T-helper 17 cell (primary cell): ENCODE measurements at regions not wholly inside any gene's neighbourhood (a gene's known extent, or its start where the extent isn't known, plus 50 kb on each side); places are given as distances from the start of the nearest gene placed in this dataset.
A peak's percentile ranks its signal among the peaks of the same experiment; 100 is the strongest.

ENCODE experiments used
- ATAC-seq: fragments of 150-1000 bp; cut with Tn5 transposase; 2 replicates; pipeline ENCODE4 v1.10.0; 2021; ENCODE audit warnings: mild to moderate bottlenecking, moderate library complexity
- DNase-seq, 3 donors: peaks; one replicate each; pipeline versions ENCODE4 v3.0.0 to v3.0.0-alpha.2; 2020 to 2021
- H3K9me3 ChIP-seq: one replicate; pipeline ENCODE4 v1.7.0; 2013; ENCODE audit warnings: low read length, mild to moderate bottlenecking; ENCODE audit not compliant: control insufficient read depth, poor library complexity, severe bottlenecking
- H3K27ac Mint-ChIP-seq: one replicate; pipeline ENCODE4 v1.8.0; 2022; ENCODE audit warnings: mild to moderate bottlenecking, moderate library complexity, mixed read lengths
- H3K27me3 Mint-ChIP-seq: one replicate; pipeline ENCODE4 v1.8.0; 2022; ENCODE audit warnings: mixed read lengths
- H3K36me3 Mint-ChIP-seq: one replicate; pipeline ENCODE4 v1.8.0; 2022; ENCODE audit warnings: low read depth, mixed read lengths
- H3K4me1 Mint-ChIP-seq: one replicate; pipeline ENCODE4 v1.8.0; 2022; ENCODE audit warnings: mild to moderate bottlenecking, mixed read lengths
- H3K4me3 Mint-ChIP-seq: one replicate; pipeline ENCODE4 v1.8.0; 2022; ENCODE audit warnings: mild to moderate bottlenecking, moderate library complexity, mixed read lengths

DNA sequence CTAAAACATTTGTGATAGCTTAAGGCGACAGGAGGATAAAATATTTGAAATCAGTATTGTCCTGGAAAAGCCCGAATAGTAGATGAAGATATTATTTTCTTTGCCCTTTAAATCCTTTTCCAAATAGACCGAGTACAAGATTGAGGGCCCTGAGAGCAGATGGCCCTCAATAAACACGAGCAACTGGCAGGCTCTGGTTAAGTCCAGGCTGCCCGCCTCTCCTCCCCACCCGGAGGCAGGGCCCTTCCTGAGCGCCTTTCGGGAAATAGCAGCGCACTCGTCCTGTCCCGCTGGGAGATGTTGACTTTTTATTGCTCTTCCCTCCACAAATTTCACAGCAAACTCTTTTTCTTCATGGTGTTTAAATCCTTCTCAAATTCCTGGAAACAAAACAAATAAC lies 50.8 kb upstream of the MAX start:
- no peaks in the 10 kb centered on the region for H3K9me3 ChIP-seq
- ATAC-seq (no peak), DNase-seq (no peak)
- no peak overlapping the region for H3K27ac Mint-ChIP-seq
- peaks cover 7% of the 10 kb centered on the region for H3K27me3 Mint-ChIP-seq
- peaks cover 2% of the 10 kb centered on the region for H3K36me3 Mint-ChIP-seq
- H3K4me3 Mint-ChIP-seq = no peak overlapping the region
- no peaks in the 10 kb centered on the region for H3K4me1 Mint-ChIP-seq

GRCh38 chr14:65156568-65157366 lies 54.5 kb upstream of the MAX start:
- H3K27me3 Mint-ChIP-seq = no peaks in the 10 kb centered on the region
- no peaks in the 10 kb centered on the region for H3K9me3 ChIP-seq
- no peak overlapping the region for H3K4me3 Mint-ChIP-seq
- no peaks in the 10 kb centered on the region for H3K36me3 Mint-ChIP-seq
- H3K27ac Mint-ChIP-seq = no peak overlapping the region
- H3K4me1 Mint-ChIP-seq = peaks cover 4% of the 10 kb centered on the region
- DNase-seq (no peak), ATAC-seq (no peak)

GRCh38 chr14:65159281-65160062 lies 57.2 kb upstream of the MAX start:
- H3K9me3 ChIP-seq = no peaks in the 10 kb centered on the region
- no peak for DNase-seq
- H3K36me3 Mint-ChIP-seq = no peaks in the 10 kb centered on the region
- no peak for ATAC-seq
- no peak overlapping the region for H3K4me3 Mint-ChIP-seq
- H3K4me1 Mint-ChIP-seq = peaks cover 4% of the 10 kb centered on the region
- no peak overlapping the region for H3K27ac Mint-ChIP-seq
- H3K27me3 Mint-ChIP-seq = no peaks in the 10 kb centered on the region

DNA sequence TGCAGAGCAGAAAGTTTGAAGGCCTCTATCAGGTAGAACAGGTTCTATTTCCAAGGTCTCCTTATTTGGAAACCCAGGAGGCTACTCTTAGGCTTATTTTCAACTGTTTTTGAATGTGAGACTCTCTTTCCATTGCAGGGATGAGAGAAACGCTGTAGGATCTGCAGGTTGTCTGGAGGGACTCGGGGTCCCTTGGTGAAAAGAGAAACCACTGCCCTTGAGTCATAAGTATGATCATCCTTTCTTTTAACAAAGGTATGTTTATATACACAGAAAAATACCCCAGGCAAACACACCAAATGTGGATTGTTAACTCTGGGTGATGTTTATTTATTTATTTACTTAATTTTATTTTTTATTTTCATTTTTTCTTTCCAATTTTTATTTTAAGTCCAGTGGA lies 57.8 kb upstream of the MAX start:
- Mint-ChIP-seq H3K27ac (no peak overlapping the region), H3K36me3 (no peaks in the 10 kb centered on the region), H3K4me1 (peaks cover 4% of the 10 kb centered on the region), H3K27me3 (no peaks in the 10 kb centered on the region), H3K4me3 (no peak overlapping the region)
- ATAC-seq = no peak
- no peaks in the 10 kb centered on the region for H3K9me3 ChIP-seq
- DNase-seq = no peak

GRCh38 chr14:65162031-65162430 lies 59.7 kb upstream of the MAX start:
- Mint-ChIP-seq H3K4me1 (peaks cover 10% of the 10 kb centered on the region), H3K27me3 (no peaks in the 10 kb centered on the region), H3K4me3 (no peak overlapping the region), H3K27ac (no peak overlapping the region), H3K36me3 (no peaks in the 10 kb centered on the region)
- DNase-seq (no peak), ATAC-seq (no peak)
- H3K9me3 ChIP-seq = no peaks in the 10 kb centered on the region

DNA sequence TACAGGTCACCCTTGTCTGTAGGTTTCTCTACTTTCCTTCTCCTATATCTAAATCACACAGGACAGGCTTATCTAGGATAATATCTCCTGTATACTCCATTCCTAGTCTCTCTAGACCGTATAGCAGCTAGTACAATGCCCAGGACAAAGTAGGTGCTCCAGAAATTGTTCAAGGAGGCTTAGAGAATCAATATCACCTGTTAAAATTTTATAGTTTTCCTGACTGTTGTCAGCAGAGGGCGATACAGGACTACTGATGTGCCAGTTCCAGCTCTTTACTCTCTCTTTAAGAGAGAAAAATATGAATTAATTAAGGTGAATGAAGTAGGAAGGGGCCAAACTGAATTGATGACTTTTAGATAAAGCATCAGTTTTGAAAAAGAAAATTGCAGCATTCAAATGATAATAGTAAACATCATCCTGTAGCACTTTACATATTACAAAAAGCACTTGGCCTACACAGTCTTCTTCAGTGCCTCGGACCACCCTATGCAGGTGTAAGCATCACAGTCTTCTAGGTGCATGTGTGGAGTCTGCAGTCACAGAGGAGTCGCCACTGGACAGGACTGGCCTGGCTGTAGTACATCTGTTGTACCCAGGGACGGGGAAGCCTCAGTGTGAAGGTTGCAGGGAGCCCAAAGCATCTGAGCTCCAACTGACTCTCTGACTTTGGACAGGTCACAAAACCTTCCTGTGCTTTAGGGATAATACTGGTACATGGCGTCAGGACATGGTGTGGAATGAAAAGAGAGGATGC lies 61.9 kb upstream of the MAX start:
- peak; percentile 71 for ATAC-seq
- Mint-ChIP-seq H3K4me1 (peaks cover 10% of the 10 kb centered on the region), H3K4me3 (no peak overlapping the region), H3K36me3 (no peaks in the 10 kb centered on the region), H3K27ac (no peak overlapping the region), H3K27me3 (no peaks in the 10 kb centered on the region)
- no peaks in the 10 kb centered on the region for H3K9me3 ChIP-seq
- DNase-seq = peak in 1 of 3 donors; percentile 26

- H3K27ac Mint-ChIP-seq = no peak overlapping the region
- ATAC-seq = no peak
- H3K9me3 ChIP-seq = no peaks in the 10 kb centered on the region
- DNase-seq = no peak
- no peaks in the 10 kb centered on the region for H3K27me3 Mint-ChIP-seq
- H3K4me1 Mint-ChIP-seq = peaks cover 10% of the 10 kb centered on the region
- no peak overlapping the region for H3K4me3 Mint-ChIP-seq
- H3K36me3 Mint-ChIP-seq = no peaks in the 10 kb centered on the region
Observed at GRCh38 chr14:65164825-65165135, 62.5 kb upstream of the MAX start.

- ATAC-seq = peak; percentile 47
- Mint-ChIP-seq H3K36me3 (no peaks in the 10 kb centered on the region), H3K4me3 (no peak overlapping the region), H3K4me1 (peaks cover 13% of the 10 kb centered on the region), H3K27ac (peak overlapping the region; percentile 4), H3K27me3 (no peaks in the 10 kb centered on the region)
- no peak for DNase-seq
- H3K9me3 ChIP-seq = no peaks in the 10 kb centered on the region
Observed at GRCh38 chr14:65167072-65167645, 64.8 kb upstream of the MAX start.

DNA sequence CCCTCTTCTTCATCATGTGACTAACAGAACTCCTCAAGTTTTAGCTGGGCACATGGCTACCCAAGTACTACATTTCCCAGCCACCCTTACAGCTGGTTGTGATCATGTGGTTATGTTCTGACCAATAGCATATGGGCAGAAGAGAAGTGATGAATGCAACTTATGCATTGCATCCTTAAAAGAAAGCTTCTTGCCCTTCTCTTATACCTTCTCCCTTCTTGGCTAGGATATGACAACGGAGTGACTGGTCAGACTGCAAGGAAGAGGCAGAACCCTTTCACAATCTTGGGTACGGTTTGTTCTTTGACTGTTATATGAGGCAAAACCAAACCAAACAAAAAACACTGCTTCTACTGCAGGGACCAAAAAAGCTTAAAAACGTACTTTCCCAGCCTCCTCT lies 66.5 kb upstream of the MAX start:
- no peaks in the 10 kb centered on the region for H3K27me3 Mint-ChIP-seq
- H3K36me3 Mint-ChIP-seq = no peaks in the 10 kb centered on the region
- H3K27ac Mint-ChIP-seq = no peak overlapping the region
- no peaks in the 10 kb centered on the region for H3K9me3 ChIP-seq
- DNase-seq (no peak), ATAC-seq (no peak)
- H3K4me1 Mint-ChIP-seq = peaks cover 13% of the 10 kb centered on the region
- no peak overlapping the region for H3K4me3 Mint-ChIP-seq

GRCh38 chr14:65169351-65169750 lies 67.0 kb upstream of the MAX start:
- Mint-ChIP-seq H3K27ac (peak overlapping the region; percentile 83), H3K27me3 (no peaks in the 10 kb centered on the region), H3K4me3 (no peak overlapping the region), H3K36me3 (no peaks in the 10 kb centered on the region), H3K4me1 (peaks cover 13% of the 10 kb centered on the region)
- ATAC-seq = no peak
- no peak for DNase-seq
- H3K9me3 ChIP-seq = no peaks in the 10 kb centered on the region

GRCh38 chr14:65170318-65170717 lies 68.0 kb upstream of the MAX start:
- no peaks in the 10 kb centered on the region for H3K9me3 ChIP-seq
- Mint-ChIP-seq H3K4me3 (peak overlapping the region; percentile 78), H3K4me1 (peaks cover 13% of the 10 kb centered on the region), H3K36me3 (no peaks in the 10 kb centered on the region), H3K27me3 (no peaks in the 10 kb centered on the region), H3K27ac (peak overlapping the region; percentile 83)
- DNase-seq (no peak), ATAC-seq (no peak)

DNA sequence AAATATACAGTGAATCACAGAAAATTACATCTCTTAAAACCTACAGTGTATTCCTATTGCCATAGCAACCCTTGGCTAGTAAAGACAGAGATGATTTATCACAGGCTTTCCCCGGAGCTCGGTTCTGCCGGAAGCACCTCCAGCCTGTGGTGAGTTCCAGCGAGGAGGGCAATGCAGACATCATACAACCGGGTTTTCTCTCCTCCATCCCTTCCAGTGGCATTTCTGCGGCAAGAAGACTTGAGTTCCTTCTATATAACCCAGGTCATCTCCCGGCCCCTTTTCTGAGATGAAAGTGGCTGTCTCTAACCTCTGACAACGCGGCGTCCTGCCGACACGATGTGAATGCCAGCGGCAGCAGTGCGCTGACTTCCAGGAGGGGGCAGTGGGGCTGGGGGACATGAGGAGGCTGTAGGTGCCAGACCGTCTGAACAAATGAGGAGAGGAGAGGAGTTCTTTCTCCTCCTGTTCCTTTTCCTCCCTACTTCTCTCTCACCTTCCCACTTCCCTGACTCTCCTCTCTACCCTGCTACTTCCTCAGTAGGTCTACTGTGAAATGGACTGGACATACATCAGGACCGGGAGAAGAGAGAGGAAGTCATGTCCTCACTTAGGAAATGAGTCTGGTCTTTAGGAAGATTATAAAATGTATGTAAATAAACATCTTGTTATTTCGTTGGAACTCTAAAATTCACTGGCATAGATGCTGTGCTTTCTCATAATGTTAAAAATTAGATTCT lies 68.6 kb upstream of the MAX start:
- no peaks in the 10 kb centered on the region for H3K27me3 Mint-ChIP-seq
- H3K4me1 Mint-ChIP-seq = peaks cover 13% of the 10 kb centered on the region
- peak; percentile 85 for ATAC-seq
- H3K4me3 Mint-ChIP-seq = peak overlapping the region; percentile 78
- no peaks in the 10 kb centered on the region for H3K36me3 Mint-ChIP-seq
- H3K27ac Mint-ChIP-seq = peak overlapping the region; percentile 83
- DNase-seq = peak; percentile 12 to 24 (median 16)
- H3K9me3 ChIP-seq = no peaks in the 10 kb centered on the region
